GM23248 (cell line): ENCODE measurements at regions not wholly inside any gene's neighbourhood (a gene's known extent, or its start where the extent isn't known, plus 50 kb on each side); places are given as distances from the start of the nearest gene placed in this dataset.

ENCODE experiments used
- EZH2 ChIP-seq: fragments of 200-600 bp; sonication (generic); IDR thresholded peaks from 2 replicates; pipeline ENCODE4 v1.6.1; 2018; ENCODE audit warnings: antibody characterized with exemption, mild to moderate bottlenecking; ENCODE audit not compliant: insufficient read depth, poor library complexity, severe bottlenecking
- EZH2phosphoT487 ChIP-seq: fragments of 200-600 bp; sonication (generic); IDR thresholded peaks from 2 replicates; pipeline ENCODE4 v1.6.1; 2018; ENCODE audit warnings: antibody characterized with exemption, moderate library complexity, mild to moderate bottlenecking, low read depth; ENCODE audit not compliant: insufficient read depth

DNA sequence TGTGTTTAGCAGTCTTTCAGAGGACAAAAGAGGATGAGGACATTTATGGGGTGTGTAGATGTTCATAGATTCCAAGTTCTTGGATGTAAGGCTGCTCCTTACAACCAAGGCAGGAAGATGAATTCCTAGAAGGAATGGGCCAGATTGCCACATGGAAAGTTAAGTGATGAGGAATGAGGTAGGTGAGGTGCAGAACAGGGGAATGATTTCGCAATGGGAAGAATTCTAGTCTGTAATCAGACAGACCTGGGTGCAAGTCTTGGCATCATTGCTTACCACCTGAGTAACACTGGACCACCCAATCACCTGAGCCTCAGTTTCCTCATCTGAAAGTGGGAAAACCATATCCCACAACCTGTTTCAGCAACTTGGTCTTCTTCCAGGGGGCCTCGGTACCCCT lies 174.9 kb downstream of the IER5 start:
- TF ChIP-seq EZH2: no peak
- TF ChIP-seq EZH2phosphoT487: no peak
